ENCODE measurements at regions not wholly inside any gene's neighbourhood (a gene's known extent, or its start where the extent isn't known, plus 50 kb on each side); places are given as distances from the start of the nearest gene placed in this dataset.

DNA sequence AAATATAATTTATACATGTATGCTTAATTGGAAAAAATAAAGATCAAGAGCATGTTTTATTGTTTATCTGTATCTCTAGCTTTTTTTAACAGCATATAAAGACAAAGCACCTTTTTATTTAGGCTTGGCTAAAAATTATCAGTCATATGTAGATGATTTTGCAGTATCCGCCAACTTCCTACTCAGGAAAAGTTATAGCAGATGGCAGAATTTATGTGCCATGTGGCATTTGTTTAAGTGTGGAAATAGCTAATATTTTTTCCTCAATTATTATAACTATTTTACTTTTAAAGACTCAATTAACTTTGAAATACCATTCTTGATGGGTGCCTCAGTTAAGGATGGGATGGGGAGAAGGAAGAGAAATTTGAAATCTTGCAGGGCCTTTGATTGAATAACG lies 762.1 kb upstream of the RBFOX1 start:
- H3K36me3 ChIP-seq (ENCODE audit: low read depth, missing control alignments): no peaks in the 10 kb centered on the region
- DNase-seq: no peak
- no peaks in the 10 kb centered on the region for H3K9me3 ChIP-seq
- WGBS, 2 donors: 90 to 93% methylated on average over 2 of the region's 2 CpGs
- no peaks in the 10 kb centered on the region for H3K27me3 ChIP-seq
- H3K4me3 ChIP-seq: no peak overlapping the region
- H3K27ac ChIP-seq: no peak overlapping the region
- intact Hi-C loops (cut with DNase I; ENCODE audit: low total_unique reads): no loop called here
- H3K4me1 ChIP-seq: no peaks in the 10 kb centered on the region
- TF ChIP-seq, protein P1, sequence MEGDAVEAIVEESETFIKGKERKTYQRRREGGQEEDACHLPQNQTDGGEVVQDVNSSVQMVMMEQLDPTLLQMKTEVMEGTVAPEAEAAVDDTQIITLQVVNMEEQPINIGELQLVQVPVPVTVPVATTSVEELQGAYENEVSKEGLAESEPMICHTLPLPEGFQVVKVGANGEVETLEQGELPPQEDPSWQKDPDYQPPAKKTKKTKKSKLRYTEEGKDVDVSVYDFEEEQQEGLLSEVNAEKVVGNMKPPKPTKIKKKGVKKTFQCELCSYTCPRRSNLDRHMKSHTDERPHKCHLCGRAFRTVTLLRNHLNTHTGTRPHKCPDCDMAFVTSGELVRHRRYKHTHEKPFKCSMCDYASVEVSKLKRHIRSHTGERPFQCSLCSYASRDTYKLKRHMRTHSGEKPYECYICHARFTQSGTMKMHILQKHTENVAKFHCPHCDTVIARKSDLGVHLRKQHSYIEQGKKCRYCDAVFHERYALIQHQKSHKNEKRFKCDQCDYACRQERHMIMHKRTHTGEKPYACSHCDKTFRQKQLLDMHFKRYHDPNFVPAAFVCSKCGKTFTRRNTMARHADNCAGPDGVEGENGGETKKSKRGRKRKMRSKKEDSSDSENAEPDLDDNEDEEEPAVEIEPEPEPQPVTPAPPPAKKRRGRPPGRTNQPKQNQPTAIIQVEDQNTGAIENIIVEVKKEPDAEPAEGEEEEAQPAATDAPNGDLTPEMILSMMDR (IDR thresholded peaks at IDR 0.05): no peak
- no peak for TF ChIP-seq POLR2A (IDR thresholded peaks at IDR 0.05)

DNA sequence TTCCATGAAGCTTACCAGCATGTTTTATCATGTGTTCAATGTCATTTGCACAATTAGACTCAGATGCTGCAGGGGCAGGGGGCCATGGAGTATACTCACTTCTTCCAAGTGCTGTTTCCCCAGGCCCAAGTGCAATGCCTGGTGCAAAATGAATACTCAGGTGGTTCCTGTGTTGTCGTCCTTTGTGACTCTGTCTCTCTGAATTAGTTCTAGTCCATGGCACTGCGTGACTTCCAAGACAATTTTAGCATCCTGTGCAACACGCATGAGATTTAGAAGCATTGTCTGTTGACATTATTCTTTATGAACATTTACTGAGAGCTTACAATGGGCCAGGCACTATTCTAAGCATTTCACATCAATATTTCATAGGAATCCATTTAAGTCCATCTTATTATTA lies 769.7 kb upstream of the RBFOX1 start:
- H3K36me3 ChIP-seq (ENCODE audit: low read depth, missing control alignments): no peaks in the 10 kb centered on the region
- H3K27ac ChIP-seq: no peak overlapping the region
- DNase-seq: no peak
- TF ChIP-seq, protein P1 (IDR thresholded peaks at IDR 0.05): no peak
- TF ChIP-seq POLR2A (IDR thresholded peaks at IDR 0.05): no peak
- no peak overlapping the region for H3K4me3 ChIP-seq
- H3K27me3 ChIP-seq: no peaks in the 10 kb centered on the region
- H3K9me3 ChIP-seq: no peaks in the 10 kb centered on the region
- intact Hi-C loops (cut with DNase I; ENCODE audit: low total_unique reads): no loop called here
- H3K4me1 ChIP-seq: no peaks in the 10 kb centered on the region
- 84 to 87% methylated on average over 3 of the region's 3 CpGs for WGBS, 2 donors

DNA sequence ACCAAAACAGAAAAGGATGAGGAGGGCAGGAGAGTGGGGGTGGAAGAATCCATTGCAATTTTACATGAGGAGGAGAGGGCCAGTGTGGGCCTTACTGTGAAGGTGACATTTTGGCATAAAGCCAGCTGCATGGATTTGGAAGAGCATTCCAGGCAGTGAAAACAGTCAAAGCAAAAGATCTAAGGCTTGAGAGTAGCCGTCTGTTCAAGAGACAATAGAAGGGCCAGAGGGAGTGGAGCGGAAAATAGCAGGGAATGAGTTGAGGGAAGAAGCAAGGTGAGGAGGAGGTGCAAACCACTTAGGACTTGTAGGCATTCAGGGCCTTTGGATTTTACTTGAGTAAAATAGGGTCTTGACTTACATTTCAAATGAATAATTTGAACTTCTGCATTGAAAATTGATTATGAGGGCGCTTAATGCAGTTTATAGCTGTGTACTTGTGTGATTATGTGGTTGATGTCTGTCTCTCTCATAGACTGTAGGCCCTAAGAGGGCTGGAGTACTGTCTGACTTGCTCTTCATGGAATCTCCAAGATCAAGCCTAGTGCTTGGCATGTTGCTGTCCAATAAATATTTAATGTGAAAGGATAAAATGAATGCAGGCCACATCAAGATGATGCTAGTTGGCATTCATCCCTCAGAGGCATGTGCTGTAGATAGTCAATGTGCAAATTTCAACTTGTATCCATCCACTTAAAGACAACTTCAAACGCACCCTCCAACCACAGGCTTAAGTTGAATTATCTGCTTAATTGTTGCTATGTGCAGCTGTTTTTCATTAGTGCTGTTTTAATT lies 772.1 kb upstream of the RBFOX1 start:
- no peaks in the 10 kb centered on the region for H3K9me3 ChIP-seq
- H3K27me3 ChIP-seq: no peaks in the 10 kb centered on the region
- no peaks in the 10 kb centered on the region for H3K36me3 ChIP-seq (ENCODE audit: low read depth, missing control alignments)
- H3K27ac ChIP-seq: no peak overlapping the region
- 52 to 54% methylated on average over 4 of the region's 4 CpGs for WGBS, 2 donors
- no peak for DNase-seq
- H3K4me3 ChIP-seq: no peak overlapping the region
- TF ChIP-seq, protein P1 (IDR thresholded peaks at IDR 0.05): no peak
- no peak for TF ChIP-seq POLR2A (IDR thresholded peaks at IDR 0.05)
- intact Hi-C loops (cut with DNase I; ENCODE audit: low total_unique reads): no loop called here
- H3K4me1 ChIP-seq: no peaks in the 10 kb centered on the region

DNA sequence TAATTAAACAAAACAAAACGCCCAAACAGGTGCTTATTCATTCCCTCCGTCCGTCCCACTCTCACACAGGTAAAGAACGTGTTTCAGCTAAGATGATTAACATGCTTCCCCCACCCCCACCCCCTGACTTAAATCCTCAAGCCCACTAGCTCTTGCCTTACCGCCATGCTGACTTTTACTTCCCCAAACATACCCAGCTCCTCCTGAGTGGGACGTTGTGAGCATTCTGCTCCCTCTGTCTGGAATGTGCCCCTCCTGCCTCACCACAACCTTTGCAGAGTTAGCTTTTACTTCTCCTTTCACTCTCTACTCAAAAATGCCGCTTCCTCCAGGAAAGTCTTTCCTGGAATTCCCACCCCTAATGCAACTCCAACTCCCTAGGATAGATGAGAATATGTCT lies 774.0 kb upstream of the RBFOX1 start:
- DNase-seq: no peak
- TF ChIP-seq, protein P1 (IDR thresholded peaks at IDR 0.05): no peak
- no peak for TF ChIP-seq POLR2A (IDR thresholded peaks at IDR 0.05)
- Histone ChIP-seq H3K36me3 (ENCODE audit: low read depth, missing control alignments) (no peaks in the 10 kb centered on the region), H3K27ac (no peak overlapping the region), H3K4me3 (no peak overlapping the region), H3K4me1 (no peaks in the 10 kb centered on the region), H3K9me3 (no peaks in the 10 kb centered on the region), H3K27me3 (no peaks in the 10 kb centered on the region)
- intact Hi-C loops (cut with DNase I; ENCODE audit: low total_unique reads): no loop called here
- WGBS, 2 donors: 49 to 54% methylated on average over 7 of the region's 7 CpGs

DNA sequence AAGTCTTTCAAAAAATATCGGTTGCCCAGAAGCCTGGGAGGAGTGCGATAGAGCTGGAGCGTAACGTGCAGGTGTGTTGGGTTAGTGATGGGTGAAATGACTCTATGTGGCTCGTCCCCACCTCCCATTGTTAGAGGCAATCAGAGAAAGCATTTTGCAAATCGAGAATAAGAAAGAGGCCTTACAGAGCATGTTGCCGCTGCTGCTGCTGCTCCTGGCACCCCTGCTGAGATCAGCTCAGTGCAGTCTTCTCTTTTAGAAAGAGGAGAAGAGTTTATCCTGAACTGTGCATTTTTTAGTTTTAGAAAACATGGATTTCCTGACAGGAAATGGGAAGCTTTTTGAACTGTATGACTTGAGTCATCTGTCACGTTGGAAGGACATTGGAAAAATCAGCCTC lies 774.5 kb upstream of the RBFOX1 start:
- TF ChIP-seq, protein P1 (IDR thresholded peaks at IDR 0.05): no peak
- no peak for TF ChIP-seq POLR2A (IDR thresholded peaks at IDR 0.05)
- 43 to 49% methylated on average over 8 of the region's 8 CpGs for WGBS, 2 donors
- no peak for DNase-seq
- Histone ChIP-seq H3K27ac (no peak overlapping the region), H3K9me3 (no peaks in the 10 kb centered on the region), H3K4me1 (no peaks in the 10 kb centered on the region), H3K27me3 (no peaks in the 10 kb centered on the region), H3K36me3 (ENCODE audit: low read depth, missing control alignments) (no peaks in the 10 kb centered on the region), H3K4me3 (no peak overlapping the region)
- intact Hi-C loops (cut with DNase I; ENCODE audit: low total_unique reads): no loop called here
